ENCODE measurements at regions not wholly inside any gene's neighbourhood (a gene's known extent, or its start where the extent isn't known, plus 50 kb on each side); places are given as distances from the start of the nearest gene placed in this dataset.
"Not testable (repeated sequence)": the region's sequence is repeated elsewhere in the genome, so short reads cannot be mapped to it uniquely, and the experiment has no call there.

DNA sequence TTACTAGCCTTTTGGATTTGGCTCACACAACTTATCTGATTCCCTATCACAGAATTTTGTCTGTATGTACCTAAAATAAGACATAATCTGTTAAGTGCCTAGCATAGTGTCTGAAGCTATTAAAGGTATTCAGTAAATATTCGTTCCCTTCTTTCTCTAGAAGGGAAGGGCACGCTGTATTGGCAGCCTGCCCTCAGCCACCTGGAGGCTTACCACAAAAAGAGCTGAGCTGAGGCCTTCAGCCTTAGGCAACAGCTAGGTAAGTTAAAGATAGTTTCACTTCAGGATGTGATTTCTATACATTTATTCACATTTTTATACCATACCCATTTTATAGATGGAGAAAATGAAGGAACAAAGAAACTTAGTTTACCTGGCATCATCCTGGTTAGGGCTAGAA is 400.0 kb upstream of the LCORL start:
- no peak for DNase-seq

DNA sequence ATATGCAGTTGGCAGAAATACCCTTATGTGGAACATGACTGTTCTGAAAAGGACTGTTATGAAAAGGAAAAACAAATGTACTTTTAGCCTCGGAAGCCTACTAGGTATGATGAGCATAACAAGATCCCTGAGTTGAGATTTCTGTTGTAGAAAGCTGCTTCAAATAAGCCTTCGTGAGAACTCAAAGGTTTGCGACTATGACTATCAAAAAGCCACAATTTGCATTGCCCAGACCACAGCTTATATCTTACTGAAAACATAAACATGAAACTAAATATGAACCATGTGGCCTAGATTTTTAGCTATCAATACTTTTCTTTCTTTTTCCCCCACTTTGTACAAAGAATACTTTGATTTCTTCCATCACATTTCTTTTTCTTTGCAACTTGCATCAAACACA is 398.2 kb upstream of the LCORL start:
- no peak for DNase-seq

DNA sequence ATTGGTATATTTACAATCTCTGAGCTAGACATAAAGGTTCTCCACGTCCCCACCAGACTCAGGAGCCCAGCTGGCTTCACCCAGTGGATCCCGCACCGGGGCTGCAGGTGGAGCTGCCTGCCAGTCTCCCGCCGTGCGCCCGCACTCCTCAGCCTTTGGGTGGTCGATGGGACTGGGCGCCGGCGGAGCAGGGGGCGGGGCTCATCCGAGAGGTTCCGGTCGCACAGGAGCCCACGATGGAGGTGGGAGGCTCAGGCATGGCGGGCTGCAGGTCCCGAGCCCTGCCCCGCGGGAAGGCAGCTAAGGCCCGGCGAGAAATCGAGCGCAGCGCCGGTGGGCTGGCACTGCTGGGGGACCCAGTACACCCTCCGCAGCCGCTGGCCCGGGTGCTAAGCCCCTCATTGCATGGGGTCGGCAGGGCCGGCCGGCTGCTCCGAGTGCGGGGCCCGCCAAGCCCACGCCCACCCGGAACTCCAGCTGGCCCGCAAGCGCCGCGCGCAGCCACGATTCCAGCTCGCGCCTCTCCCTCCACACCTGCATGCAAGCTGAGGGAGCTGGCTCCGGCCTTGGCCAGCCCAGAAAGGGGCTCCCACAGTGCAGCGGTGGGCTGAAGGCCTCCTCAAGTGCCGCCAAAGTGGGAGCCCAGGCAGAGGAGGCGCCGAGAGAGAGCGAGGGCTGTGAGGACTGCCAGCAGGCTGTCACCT is 396.8 kb upstream of the LCORL start:
- not testable (repeated sequence) for DNase-seq

DNA sequence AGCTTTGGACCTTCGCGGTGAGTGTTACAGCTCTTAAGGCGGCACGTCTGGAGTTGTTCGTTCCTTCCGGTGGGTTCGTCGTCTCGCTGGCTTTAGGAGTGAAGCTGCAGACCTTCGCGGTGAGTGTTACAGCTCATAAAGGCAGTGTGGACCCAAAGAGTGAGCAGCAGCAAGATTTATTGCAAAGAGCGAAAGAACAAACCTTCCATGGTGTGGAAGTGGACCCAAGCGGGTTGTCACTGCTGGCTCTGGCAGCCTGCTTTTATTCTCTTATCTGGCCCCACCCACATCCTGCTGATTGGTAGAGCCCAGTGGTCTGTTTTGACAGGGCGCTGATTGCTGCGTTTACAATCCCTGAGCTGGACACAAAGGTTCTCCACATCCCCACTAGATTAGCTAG is 396.1 kb upstream of the LCORL start:
- not testable (repeated sequence) for DNase-seq

DNA sequence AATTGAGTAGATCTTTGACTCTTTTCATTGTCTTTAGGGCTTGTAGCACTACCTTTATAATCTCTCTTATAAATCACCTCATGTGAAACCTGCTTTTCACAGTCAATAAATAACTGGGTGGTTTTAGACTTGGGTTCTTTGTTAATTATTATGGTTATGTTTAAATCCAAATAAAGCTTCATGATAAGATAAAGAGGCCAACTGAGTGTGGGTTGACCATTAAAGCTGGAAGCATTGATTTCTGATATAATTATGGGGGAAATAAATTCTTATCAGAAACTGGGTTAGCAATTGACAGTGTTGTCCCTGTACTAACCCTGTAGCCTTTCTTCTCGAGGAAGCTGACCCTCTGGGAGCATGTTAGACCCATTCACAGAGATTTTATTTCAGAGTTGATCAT is 384.7 kb upstream of the LCORL start:
- no peak for DNase-seq

DNA sequence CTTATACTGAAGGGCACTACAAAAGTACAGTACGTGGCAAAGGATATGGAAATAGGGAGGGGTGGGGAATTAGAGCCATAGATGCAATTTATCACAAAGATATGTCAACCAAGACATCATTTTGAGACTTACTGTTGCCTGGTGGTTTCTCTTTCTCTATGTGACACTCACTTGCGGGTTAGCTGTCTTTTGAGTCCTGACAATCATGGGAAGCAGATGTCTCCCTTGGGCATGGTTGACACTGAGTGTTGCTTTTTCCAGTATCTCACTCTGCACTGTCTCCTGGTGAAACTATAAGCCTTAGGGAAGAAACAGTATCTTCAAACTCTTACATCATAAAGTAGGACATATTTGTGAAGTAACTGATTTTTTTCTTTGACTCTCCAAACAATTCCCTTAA is 383.5 kb upstream of the LCORL start:
- DNase-seq, result no peak

DNA sequence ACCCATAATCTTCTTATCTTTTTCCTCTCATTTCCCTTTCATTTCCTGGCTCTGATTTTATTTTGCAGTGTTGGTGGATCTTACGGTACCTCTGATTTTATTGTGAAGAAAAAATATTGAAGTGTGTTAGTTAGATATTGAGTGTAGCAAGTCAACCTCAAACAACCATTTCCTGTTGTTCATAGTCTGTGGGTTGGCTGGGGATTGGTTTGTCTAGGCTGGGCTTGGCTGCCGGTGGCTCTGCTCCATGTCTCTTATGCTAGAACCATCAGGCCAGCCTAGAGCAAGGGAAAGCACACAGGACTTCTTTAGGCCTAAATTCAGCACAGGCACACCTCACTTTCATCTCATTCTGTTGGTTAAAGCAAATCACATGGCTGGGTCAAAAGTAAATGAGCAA is 383.1 kb upstream of the LCORL start:
- no peak for DNase-seq

DNA sequence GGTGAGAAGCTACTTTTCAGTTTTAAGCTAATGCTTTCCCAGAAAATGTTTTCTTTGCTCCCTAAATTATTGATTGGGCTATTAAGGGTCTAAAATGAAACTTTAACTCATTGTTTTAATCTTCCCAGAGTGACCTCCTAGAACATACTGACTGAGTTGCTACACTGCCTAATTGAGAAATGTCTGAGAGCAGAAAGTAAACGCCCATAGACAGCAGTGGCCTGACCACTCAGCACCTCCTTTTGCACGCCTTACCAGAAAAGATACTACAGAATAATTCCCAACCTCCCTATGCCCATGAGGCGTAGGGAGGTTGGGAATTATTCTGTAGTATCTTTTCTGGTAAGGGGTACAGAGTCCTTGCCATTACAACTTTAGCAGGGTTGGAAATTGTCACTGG is 381.8 kb upstream of the LCORL start:
- no peak for DNase-seq

DNA sequence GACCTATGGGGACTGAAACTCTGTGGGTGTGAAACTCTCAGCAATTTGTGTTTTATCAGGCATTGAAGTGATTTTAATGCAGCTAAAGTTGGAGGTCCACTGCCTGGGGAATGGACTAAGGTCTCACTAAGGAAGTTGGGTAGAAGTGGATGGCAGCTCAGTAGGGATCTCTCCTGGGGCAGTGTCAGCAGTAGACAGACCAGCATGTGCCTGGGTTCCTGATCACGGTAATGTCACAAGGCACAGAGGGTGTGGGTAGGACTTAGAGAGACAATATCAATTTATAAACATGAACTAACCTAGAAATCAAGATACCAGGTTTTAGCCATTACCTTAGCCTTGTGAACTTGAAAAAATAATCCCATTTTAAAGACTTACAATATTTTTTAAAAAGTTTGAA is 380.3 kb upstream of the LCORL start:
- no peak for DNase-seq

DNA sequence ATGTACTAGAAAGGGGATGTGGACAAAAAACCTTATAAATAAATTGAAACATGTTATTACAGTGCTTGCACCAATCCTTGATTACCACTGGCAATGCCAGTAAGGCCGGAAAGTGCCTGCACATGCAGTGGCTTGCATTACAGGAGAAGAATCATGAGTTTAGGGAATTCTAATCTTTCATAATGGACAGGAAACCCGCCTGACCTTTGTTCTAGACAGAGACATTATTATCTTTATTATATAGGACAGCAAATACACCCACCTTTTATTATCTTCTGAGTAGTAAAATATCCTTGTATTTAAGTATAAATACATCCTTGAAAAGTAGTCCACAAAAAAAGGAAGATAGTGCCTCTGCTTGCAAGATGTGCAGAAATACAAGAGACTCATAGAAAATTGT is 379.9 kb upstream of the LCORL start:
- no peak for DNase-seq

DNA sequence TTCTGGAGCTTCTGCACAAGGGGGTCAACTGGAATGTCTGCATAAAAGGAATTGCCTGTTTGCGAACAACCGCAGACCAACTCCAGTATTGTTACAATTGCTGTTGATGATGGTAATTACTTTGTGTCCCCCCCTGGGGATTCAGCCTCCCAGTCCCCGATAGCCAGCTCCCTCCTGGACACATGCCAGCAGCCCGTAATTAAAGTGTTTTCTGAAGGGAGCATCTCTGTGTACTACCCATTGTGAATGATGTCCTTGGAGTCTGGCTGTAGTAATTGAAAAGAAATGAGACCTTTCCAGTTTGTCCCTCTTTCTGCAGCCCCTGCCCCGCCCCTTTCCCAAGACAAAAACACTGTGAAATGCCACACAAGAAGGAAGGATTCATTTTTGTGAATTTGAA is 377.1 kb upstream of the LCORL start:
- no peak for DNase-seq

DNA sequence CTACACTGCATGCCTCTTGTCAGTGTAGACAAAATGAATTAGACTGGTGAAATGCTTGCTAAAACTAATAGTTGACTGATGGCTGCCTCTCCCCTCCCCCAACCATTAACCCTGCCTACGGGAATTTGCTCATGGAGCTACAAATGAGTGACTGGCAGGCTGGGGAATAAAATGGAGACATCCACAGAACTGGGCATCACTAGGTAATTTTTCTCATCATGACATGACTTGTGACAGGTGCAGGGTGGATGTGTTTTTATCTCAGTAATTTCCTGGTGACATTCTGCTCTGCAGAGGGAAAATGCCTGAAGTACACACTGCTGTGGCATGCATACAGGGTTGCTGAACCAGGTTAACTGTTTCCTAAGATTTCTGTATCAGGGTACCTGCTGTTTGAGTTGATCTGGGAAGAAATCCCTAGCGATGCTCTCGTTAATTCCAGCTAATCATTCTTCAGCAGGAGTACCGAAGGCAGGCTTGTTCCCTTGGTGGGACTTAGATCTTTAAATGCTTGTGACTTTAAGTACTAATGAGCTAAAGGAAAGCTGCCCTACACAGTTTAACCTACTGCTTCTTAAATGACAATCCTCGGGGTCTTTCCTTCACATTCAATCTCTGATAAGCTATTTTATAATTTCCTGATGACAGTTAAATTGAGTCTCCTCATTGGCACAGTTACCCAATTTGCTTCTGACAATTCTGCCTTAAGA is 376.3 kb upstream of the LCORL start:
- DNase-seq, result no peak

DNA sequence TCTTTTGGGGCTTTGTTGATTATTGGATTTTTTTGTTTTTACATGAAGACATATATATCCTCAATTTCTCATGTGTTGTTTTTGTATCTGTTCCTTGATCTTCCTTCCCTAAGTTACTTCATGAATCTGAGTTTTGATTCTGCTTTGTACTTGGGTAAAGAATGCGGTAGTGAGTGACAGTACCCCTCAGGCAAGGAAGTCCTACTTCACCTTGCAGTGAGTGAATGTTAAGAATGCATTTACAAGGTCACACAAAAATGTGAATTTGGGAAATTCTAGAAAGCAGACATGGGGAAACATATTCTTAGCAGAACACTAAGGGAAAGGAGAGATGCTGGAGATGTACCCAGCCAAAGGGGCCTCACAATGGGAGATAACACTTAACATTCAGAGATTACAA is 373.1 kb upstream of the LCORL start:
- no peak for DNase-seq

DNA sequence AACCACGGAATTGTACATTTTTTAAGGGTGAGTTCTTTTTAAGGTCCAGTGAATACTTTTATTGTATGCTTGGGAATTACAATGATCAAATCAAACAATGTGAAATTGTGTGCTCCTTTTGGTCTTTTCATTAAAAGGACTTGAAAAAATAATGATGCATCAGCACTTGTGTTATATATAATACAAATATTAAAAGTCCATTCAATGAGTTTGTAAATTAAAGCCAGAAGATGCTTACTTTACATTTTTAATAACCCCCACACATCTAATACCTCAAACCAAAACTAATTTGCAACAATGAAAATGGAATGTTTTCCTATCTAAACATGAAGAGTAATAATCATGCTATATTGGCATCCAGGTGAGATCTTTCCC is 369.8 kb upstream of the LCORL start:
- DNase-seq, result no peak

DNA sequence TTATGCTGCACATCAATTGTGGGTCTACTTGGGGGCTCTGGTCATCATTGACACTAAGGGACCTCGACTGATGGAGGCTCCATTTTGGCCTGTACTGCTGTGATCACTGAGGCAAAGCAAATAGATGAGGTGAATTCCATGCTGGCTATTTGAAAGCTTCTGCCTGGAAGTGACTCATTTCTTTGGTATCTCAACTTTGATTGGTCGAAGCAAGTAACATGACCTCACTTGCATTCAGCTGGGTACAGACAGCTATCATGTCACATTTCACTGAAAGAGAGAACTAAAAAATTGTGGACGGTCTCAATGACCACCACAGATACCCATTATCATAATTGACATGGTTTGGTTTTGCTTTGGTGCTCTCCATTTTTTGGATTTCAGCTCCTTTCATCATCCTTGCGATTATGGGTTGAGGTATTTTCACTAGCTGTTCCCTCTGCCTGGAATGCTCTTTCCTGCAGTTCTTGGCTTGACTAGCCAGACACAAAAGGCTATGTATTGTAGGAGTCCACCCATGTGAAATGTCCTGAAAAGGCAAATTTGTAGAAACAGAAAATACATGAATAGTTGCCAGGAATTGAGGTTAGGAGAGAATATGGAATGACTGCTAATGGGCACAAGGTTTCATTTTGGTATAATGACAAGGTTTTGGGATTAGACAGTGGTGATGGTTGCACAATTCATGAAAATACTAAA is 369.2 kb upstream of the LCORL start:
- DNase-seq, result no peak

DNA sequence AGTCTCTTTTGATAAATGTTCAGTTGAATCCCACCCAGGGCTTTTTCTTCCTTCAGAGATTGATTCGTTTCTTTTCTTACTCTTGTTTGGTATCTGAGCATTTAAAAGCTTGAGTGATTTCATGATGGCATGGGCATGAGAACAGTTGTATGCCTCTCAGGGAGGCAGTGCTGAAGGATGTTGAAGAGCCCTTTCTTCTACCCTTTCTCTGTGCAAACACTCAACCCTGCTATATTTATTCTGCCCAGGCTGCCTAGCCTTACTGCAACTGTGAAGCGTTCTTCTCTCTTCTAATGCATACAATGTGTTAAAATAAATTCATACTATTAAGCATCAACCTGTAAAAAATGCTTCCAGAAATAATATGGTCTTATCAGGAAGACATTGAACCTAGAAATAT is 367.6 kb upstream of the LCORL start:
- no peak for DNase-seq

DNA sequence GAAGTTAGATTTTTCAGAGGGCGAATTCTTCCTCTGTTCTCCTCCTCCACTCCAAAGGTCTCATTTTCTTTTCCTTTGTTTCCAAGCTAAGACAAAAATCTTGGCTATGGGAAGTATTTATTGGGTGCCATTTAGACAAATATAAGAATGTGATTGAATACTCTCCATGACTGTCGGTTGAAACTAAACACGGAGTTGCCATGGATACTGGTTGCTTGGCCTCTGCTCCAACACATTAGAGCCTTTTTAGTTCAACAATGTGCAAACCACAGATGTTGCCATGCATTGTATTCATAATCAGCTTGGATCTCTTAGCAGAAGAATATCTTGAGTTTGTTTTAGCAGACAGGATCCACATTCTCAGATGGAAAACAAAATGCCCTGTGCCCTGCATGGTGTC is 366.5 kb upstream of the LCORL start:
- DNase-seq, result no peak

DNA sequence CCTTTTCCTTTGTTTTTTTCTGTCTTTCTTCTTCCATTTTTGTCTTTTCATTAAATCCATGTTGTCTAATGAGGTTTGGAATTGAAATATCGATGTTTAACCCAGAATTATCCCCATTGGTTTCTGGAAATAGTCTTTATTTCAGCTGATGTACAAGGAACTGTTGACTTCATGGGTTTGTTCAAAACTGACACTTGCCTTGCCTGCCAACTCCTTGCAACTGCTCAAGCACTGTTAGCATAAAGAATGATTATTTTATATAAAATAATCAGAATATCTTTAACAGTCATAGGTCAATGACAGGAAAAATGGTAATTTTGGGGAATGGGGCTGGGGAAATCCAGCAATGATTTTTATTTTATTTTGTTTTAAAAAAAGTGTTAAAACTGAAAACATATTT is 359.6 kb upstream of the LCORL start:
- DNase-seq, result no peak

DNA sequence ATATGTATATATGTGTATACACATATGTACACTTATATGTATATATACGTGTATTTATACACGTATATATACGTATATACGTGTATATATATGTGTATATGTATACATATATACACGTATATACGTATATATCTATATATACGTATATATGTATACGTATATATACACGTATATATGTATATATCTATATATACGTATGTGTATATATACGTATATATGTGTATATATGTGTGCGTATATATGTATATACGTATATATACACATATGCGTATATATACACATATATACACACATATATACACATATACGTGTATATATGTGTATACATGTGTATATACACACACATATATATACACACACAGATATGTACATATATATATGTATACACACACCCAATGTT is 348.0 kb upstream of the LCORL start:
- no peak for DNase-seq

DNA sequence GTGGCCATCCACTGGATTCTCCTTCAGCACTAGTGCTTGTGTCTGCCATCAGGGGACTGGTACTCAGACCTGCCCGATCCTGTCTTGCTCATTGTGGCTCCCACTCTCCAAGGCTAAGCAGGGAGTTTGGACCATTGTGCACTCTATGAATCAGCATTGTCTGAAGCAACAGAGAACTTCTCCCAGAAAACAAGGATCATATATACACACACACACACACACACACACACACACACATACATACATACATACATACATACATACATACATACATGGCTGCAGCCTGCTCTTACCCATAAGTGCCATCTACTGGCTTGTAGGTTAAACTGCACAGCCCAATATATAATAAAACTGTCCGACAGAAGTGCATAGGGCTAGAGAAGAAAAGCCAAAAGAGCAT is 345.3 kb upstream of the LCORL start:
- DNase-seq, result no peak

DNA sequence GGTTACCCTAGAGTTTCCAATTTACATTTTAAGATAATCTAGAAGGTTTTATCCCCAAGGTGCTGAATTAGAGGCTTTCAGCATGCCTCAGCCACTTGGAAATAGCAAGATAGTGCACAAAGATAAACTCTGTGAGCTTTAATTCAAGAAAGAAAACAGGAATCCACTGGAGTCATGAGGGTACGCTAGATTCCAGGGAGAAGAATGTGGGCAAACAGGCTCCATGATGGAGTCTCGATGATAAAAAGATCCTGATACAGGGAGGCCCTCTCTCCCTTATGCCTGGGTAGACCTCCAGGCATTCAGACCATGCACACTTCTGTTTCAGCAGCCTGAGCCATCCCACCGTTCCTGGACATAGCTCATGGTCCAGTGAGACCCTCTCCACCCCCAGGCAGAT is 344.6 kb upstream of the LCORL start:
- DNase-seq, result no peak

DNA sequence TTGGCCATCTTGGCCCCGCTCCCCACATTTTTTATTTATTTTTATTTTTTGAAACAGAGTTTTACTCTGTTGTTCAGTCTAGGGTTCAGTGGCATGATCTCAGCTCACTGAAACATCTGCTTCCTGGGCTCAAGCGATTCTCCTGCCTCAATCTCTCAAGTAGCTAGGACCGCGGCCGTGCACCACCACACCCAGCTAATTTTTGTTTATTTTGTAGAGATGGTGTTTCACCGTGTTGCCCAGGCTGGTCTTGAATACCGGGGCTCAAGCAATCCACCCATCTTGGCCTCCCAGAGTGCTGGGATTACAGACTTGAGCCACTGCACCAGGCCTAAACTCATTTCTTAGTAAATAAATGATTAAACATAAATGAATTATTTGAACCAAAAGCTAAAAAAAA is 322.0 kb upstream of the LCORL start:
- no peak for DNase-seq

DNA sequence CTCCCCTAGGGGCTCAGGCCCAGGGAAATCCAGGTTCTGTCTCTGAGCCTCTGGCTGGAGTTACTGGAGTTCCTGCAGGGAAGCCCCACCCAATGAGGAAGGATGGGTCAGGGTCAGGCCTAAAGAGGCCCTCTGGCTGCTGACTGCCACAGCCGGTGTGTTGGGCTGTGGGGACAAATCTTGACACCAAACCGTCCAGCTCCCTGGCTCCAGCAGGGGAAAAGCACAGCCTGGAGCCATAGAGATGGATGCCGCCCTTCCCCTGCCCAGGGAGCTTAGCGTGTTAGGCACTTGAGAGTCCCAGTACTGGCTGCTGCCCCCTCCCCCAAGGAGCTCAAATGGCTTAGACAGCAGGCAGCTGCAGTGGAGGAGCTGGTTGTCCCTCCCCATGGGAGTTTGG is 321.3 kb upstream of the LCORL start:
- DNase-seq, result no peak

DNA sequence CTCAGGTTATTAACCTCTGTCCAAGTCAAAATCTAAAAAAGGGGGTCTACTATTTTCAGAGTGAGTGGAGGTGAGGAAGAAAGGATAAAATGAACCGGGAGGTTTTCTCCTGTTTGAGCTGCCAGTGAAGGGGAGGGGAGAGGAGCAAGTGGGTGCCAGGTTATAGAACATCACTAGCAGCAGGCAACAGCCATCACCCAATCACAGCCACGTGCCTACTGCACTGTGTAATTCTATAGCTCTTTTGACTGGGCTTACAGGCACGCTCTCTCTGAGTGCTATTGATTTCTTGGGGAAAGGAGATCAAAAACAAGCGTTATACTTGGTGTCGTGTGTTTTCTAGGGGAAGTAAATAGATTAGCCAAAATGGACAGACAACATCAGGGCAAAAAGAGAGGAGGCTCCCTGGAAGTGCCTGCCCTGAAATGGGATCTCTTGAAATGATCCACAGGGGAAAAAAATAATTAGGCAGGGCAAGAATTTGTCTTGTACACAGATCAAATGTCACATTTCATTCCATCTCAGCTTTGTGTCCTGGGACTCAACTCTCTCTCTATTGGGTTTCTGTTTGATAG is 300.5 kb upstream of the LCORL start:
- no peak for DNase-seq

Data from C1 segment of cervical spinal cord (tissue), 14 donors.